Activated gamma-delta T cell treated with anti-CD3 and anti-CD28 coated beads, Interleukin-2, amount 50 U/mL, for 16 hours (primary cell): ENCODE measurements at regions not wholly inside any gene's neighbourhood (a gene's known extent, or its start where the extent isn't known, plus 50 kb on each side); places are given as distances from the start of the nearest gene placed in this dataset.
"Not testable (repeated sequence)": the region's sequence is repeated elsewhere in the genome, so short reads cannot be mapped to it uniquely, and the experiment has no call there.

Experiments used
- DNase-seq: peaks from one replicate; pipeline ENCODE4 v3.0.0-alpha.2; 2020; ENCODE audit warnings: low read depth

GRCh38 chr14:106666341-106666740 is 1140.0 kb downstream of the TMEM121 start:
- no peak for DNase-seq

GRCh38 chr14:106670011-106670410 is 1143.6 kb downstream of the TMEM121 start:
- no peak for DNase-seq

GRCh38 chr14:106674093-106674492 is 1147.7 kb downstream of the TMEM121 start:
- DNase-seq: not testable (repeated sequence)

- peak; percentile 43 for DNase-seq
Observed at GRCh38 chr14:106674509-106675125, 1148.2 kb downstream of the TMEM121 start.

DNA sequence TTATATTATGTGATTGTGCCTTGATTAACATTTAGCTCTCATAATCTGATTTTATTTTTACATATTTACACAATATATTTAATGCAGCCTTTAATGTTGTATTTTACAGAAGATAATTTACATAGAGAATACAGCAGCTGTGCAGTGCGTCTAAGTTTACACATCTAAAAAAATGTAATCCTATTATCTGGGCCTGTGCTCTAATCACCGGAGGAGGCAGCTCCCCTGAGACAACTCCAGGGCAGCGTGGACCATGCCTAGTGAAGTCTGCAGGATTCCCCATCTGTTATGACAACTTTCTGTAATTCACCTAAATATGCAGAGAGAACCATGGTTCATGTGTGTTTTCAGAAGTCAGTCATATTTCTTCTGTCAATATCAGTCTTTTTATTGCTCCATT is 1149.3 kb downstream of the TMEM121 start:
- not testable (repeated sequence) for DNase-seq

- no peak for DNase-seq
Observed at GRCh38 chr14:106679776-106680175, 1153.4 kb downstream of the TMEM121 start.

DNA sequence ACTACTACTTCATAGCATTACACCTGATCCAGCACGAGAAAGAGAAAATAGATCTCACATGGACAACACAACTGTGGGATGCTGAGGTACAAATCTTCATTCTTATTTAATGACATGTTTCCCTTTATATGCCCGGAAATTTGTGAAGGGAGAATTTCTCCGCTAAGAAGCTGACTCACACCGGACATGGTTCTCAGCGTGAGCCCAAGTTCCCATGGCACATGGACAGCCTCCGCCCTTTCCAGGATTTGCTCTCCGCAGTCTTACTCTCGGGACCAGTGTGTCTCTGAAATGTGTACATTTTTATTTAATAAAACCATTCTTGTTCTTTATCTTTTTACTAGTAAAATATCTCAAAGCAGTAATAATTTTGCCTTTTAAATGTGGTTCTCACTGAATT is 1154.8 kb downstream of the TMEM121 start:
- no peak for DNase-seq

GRCh38 chr14:106681568-106681967 is 1155.2 kb downstream of the TMEM121 start:
- no peak for DNase-seq

- no peak for DNase-seq
Observed at GRCh38 chr14:106683631-106684030, 1157.2 kb downstream of the TMEM121 start.

DNA sequence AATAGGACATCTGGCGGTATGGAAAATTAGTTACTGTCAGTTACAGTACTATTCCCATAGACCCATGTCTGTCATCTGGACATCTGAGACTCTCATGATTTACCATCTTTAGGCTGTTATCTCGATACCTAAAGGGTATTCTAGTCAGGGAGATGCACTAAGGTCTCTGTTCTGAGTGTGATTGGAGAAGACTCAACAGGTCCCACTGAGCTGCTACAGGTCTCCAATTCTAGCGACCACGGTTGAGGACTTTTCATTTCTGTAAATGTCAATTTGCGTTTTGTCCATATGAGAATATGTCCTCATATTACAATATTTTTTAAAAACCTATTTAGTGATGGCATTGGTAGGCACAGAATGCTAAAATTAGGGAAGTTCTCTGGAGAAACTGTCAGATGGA is 1160.2 kb downstream of the TMEM121 start:
- no peak for DNase-seq

DNA sequence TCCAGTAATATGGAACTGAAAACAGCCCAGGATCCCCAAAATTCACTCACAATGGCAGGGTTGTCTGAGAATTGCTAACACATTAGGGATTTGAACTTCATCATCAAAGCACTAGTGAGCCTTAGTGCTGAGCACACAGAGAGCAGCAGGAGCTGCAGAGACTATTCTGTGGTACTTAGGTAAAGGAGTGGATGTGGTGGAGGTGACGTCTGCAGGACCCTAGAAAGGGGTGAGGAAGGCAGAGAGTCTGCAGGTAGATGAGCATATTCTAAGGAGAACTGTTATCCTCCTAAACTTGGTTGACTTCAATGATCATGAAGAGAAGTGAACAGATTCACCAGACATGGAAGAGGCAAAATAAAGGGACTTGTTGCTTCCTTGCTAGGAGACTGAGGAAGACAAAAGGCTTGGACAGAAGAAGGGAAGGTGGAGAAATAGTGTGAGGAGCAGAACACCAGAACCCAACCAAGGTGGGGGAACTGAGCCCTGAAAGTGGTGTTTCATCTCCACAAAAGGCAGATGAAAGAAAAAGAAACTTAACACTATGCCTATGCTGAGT is 1164.0 kb downstream of the TMEM121 start:
- DNase-seq: no peak

DNA sequence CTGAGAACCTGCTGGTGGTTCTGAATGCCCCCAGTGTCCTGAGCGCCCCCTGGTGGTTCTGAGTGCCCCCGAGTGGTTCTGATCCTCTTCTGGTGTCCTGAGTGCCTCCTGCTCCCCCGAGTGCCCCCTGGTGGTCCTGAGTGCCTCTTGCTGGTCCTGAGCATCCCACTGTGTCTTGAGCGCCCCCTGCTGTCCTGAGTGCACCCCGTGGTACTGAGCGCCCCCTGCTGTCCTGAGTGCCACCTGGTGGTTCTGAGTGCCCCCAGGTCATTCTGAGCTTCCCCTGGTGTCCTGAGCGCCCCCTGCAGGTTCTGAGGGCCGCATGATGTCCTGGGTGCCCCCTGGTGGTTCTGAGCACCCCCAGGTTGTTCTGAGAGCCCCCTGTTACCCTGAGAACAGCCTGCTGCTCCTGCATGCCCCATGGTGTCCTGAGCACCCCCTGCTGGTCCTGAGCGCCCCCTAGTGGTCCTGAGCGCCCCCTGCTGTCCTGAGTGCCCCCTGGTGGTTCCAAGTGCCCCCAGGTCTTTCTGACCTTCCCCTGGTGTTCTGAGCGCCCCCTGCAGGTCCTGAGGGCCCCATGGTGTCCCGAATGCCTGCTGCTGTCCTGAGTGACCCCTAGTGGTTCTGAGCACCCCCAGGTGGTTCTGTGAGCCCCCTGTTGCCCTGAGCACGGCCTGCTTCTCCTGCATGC is 1165.4 kb downstream of the TMEM121 start:
- peak; percentile 41 for DNase-seq

DNA sequence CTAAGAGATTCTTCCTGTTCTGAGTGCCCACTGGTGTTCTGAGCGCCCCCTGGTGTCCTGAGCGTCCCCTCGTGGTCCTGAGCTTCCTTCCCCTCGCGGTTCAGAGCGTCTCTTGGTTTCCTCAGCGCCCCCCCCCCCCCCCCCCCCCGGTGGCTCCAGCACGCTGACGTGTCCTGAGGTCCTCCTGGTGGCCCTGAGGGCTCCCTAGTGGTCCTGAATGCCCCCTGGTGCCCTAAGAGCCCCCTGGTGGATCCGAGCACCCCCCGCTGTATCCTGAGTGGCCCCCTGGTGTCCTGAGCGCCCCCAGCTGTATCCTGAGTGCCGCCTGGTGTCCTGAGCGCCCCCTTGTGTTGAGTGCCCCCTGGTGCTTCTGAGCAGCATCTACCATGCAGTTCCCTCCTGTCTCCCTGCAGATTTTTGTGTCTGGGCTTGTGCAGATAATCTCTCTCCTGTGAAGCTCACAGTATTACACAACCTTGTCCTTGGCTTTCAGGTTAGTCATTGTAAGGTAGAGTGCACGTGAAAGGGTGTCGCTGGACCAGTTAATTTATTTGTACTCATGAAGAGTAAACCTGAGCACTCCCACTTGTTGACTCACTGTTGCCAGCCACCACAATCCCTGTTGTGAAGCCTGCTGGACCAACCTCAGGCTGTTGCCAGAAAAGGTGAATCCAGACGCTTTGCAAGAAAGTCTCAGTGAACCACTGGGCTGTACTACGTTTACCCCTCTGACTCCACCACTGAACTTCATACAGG is 1168.4 kb downstream of the TMEM121 start:
- DNase-seq: peak; percentile 38

DNA sequence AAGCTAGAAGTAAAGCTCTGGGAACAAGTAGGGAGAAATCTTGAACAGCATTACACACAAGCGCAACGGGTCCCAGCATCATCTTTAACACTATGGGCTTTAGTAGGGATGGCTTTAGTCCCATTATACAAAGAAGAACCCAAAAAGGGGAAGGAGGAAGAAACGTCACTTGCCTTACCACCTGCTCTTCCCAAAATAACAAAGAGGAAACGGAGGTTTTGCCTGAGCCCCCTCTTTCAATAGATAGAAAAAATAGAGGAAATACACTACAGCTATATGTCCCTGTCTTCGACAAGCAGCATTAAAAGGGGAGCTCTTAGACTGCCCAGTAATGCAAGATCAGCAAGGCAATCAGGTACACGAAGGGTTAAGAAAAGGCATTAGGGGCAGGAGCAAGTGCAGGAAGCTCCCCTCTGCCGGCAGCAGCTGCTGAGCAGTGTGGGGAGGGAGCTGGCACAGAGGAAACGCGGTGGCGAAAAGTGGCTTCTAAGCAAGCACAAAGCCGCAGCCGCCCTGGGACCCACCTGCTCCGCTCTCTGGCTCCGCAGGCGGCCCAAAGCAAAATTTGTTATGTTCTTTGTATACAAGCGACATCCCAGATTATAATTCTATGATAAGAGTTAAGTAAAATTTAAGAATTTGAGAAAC is 1172.4 kb downstream of the TMEM121 start:
- not testable (repeated sequence) for DNase-seq

GRCh38 chr14:106703651-106704050 is 1177.3 kb downstream of the TMEM121 start:
- DNase-seq: not testable (repeated sequence)

- not testable (repeated sequence) for DNase-seq
Observed at GRCh38 chr14:106706488-106706887, 1180.1 kb downstream of the TMEM121 start.

DNA sequence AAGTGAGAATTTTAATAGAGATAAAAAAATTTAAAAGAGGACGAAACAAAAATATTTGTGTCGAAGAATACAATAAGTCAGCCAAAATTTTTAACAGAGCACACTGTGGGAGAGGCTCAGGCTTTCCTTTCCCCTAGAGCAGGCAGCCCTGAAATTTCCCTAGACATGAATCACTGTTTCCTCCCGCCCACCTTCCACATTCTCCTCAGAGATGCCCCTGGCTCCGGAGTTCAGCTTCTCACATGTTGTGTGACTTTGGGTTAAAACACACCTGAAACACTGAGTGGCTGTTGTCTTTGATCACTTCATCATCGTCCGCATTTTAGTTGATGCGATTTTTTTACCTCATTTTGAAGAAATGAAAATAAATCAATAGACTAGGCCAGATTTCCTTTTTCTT is 1183.8 kb downstream of the TMEM121 start:
- DNase-seq: not testable (repeated sequence)

- not testable (repeated sequence) for DNase-seq
Observed at GRCh38 chr14:106712513-106712912, 1186.1 kb downstream of the TMEM121 start.

- DNase-seq: peak; percentile 10
Observed at GRCh38 chr14:106714446-106715428, 1188.4 kb downstream of the TMEM121 start.

DNA sequence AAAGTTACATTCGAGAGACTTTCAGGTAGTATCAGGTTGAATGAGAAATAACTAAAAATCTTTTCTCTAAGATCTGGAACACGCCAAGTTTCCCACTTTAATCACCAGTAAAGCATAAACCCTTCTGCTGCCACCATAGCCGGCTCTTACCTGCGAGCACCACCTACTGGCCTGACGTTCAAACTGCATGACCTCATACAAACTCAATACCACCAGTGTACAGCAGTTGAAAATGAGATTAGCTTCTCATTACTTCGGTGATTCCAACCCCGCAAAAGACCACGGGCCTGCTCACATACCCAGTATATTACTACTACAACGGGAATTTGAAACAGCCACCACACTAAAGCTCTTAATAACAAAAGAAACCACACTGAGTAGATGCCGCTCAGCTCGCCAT is 1191.2 kb downstream of the TMEM121 start:
- not testable (repeated sequence) for DNase-seq

DNA sequence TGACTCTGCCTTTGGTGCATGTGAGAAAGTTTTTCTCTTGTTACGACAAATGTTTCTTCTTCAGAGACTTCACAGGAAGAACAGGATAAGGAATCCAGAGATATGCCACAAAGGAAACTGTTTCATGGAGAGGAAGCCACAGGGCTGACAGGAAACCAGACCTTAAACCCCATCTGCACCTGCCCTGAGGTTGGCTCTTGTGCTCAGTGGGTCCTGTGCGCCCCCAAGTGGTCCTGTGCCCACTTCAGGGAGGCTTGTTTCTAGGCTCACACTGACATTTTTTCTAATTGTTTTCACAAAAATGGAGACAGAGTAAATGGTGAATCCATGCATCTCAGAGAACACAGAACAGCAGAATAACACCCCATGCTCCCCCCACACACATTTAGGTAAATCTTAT is 1193.5 kb downstream of the TMEM121 start:
- DNase-seq: not testable (repeated sequence)
